Naive B cell (primary cell): ENCODE measurements at regions not wholly inside any gene's neighbourhood (a gene's known extent, or its start where the extent isn't known, plus 50 kb on each side); places are given as distances from the start of the nearest gene placed in this dataset.

ENCODE experiments used
- ATAC-seq, 2 donors: fragments of 150-1000 bp; cut with Tn5 transposase; 2 replicates each; pipeline ENCODE4 v1.10.0; 2021; ENCODE audit warnings: low read depth in 2 of 2, mild to moderate bottlenecking in 2 of 2, moderate library complexity in 2 of 2
- DNase-seq: peaks from one replicate; pipeline ENCODE4 v3.0.0; 2022
- H3K27ac Mint-ChIP-seq, 6 donors: one replicate each; pipeline ENCODE4 v1.8.0; 2020 to 2022; ENCODE audit warnings: mild to moderate bottlenecking in 6 of 6, mixed read lengths in 6 of 6, moderate library complexity in 5 of 6, inconsistent platforms in 2 of 6
- H3K27me3 Mint-ChIP-seq, 3 donors: one replicate each; pipeline ENCODE4 v1.8.0; 2021 to 2022; ENCODE audit warnings: mixed read lengths in 3 of 3, mild to moderate bottlenecking in 1 of 3
- H3K36me3 Mint-ChIP-seq, 2 donors: one replicate each; pipeline ENCODE4 v1.8.0; 2020 to 2022; ENCODE audit warnings: mixed read lengths in 2 of 2, inconsistent platforms in 1 of 2, mild to moderate bottlenecking in 1 of 2
- H3K4me1 Mint-ChIP-seq, 3 donors: one replicate each; pipeline ENCODE4 v1.8.0; 2020 to 2022; ENCODE audit warnings: mixed read lengths in 3 of 3, inconsistent platforms in 1 of 3, mild to moderate bottlenecking in 1 of 3, moderate library complexity in 1 of 3
- H3K4me3 Mint-ChIP-seq, 8 donors: one replicate each; pipeline ENCODE4 v1.8.0; 2020 to 2022; ENCODE audit warnings: mild to moderate bottlenecking in 8 of 8, mixed read lengths in 8 of 8, moderate library complexity in 8 of 8, inconsistent platforms in 2 of 8
- H3K9me3 Mint-ChIP-seq, 7 donors: one replicate each; pipeline ENCODE4 v1.8.0; 2020 to 2022; ENCODE audit warnings: mixed read lengths in 7 of 7, mild to moderate bottlenecking in 5 of 7, inconsistent platforms in 2 of 7, moderate library complexity in 1 of 7

- DNase-seq: no peak
- H3K4me1 Mint-ChIP-seq: peaks cover 19 to 46% (median 30%) of the 10 kb centered on the region in 3 donors
- no peaks in the 10 kb centered on the region for H3K27me3 Mint-ChIP-seq
- peak overlapping the region in 1 of 8 donors; percentile 21 for H3K4me3 Mint-ChIP-seq
- no peak for ATAC-seq
- H3K27ac Mint-ChIP-seq: peak overlapping the region in 4 of 6 donors; percentile 7 to 81 (median 25)
- peaks cover 0 to 3% of the 10 kb centered on the region in 2 donors for H3K36me3 Mint-ChIP-seq
- H3K9me3 Mint-ChIP-seq: peaks cover 0 to 4% (median 0%) of the 10 kb centered on the region in 7 donors
Measured at GRCh38 chr14:71371711-71372396, 464.6 kb downstream of the PCNX1 start.

- Mint-ChIP-seq H3K36me3 (peaks cover 0 to 3% of the 10 kb centered on the region in 2 donors), H3K4me1 (peaks cover 19 to 48% (median 30%) of the 10 kb centered on the region in 3 donors), H3K27ac (peak overlapping the region in 3 of 6 donors; percentile 15 to 63 (median 35)), H3K4me3 (no peak overlapping the region), H3K9me3 (peaks cover 0 to 5% (median 0%) of the 10 kb centered on the region in 7 donors), H3K27me3 (no peaks in the 10 kb centered on the region)
- ATAC-seq (no peak), DNase-seq (no peak)
Measured at GRCh38 chr14:71372411-71372838, 465.2 kb downstream of the PCNX1 start.

GRCh38 chr14:71373773-71374172 lies 466.5 kb downstream of the PCNX1 start:
- Mint-ChIP-seq H3K9me3 (peaks cover 0 to 10% (median 0%) of the 10 kb centered on the region in 7 donors), H3K4me3 (peak overlapping the region in 2 of 8 donors; percentile 15 to 61), H3K27ac (peak overlapping the region in 5 of 6 donors; percentile 68 to 89 (median 76)), H3K27me3 (no peaks in the 10 kb centered on the region), H3K4me1 (peaks cover 31 to 61% (median 43%) of the 10 kb centered on the region in 3 donors), H3K36me3 (peaks cover 0 to 8% of the 10 kb centered on the region in 2 donors)
- no peak for DNase-seq
- no peak for ATAC-seq

- peaks cover 36 to 70% (median 50%) of the 10 kb centered on the region in 3 donors for H3K4me1 Mint-ChIP-seq
- peaks cover 0 to 8% of the 10 kb centered on the region in 2 donors for H3K36me3 Mint-ChIP-seq
- H3K27ac Mint-ChIP-seq: peak overlapping the region in 3 of 6 donors; percentile 19 to 97 (median 47)
- ATAC-seq (no peak), DNase-seq (no peak)
- H3K27me3 Mint-ChIP-seq: no peaks in the 10 kb centered on the region
- H3K4me3 Mint-ChIP-seq: no peak overlapping the region
- peaks cover 0 to 10% (median 0%) of the 10 kb centered on the region in 7 donors for H3K9me3 Mint-ChIP-seq
Measured at GRCh38 chr14:71374989-71375388, 467.7 kb downstream of the PCNX1 start.

- Mint-ChIP-seq H3K27me3 (no peaks in the 10 kb centered on the region), H3K27ac (peak overlapping the region; percentile 67 to 99 (median 94)), H3K4me1 (peaks cover 41 to 79% (median 55%) of the 10 kb centered on the region in 3 donors), H3K4me3 (peak overlapping the region in 5 of 8 donors; percentile 59 to 82 (median 67)), H3K36me3 (peaks cover 0 to 5% of the 10 kb centered on the region in 2 donors), H3K9me3 (peaks cover 0 to 10% (median 0%) of the 10 kb centered on the region in 7 donors)
- ATAC-seq: no peak
- no peak for DNase-seq
Measured at GRCh38 chr14:71377099-71377498, 469.8 kb downstream of the PCNX1 start.

GRCh38 chr14:71380271-71380670 lies 473.0 kb downstream of the PCNX1 start:
- ATAC-seq (no peak), DNase-seq (no peak)
- Mint-ChIP-seq H3K27me3 (no peaks in the 10 kb centered on the region), H3K4me3 (no peak overlapping the region), H3K9me3 (peaks cover 0 to 10% (median 2%) of the 10 kb centered on the region in 7 donors), H3K36me3 (peaks cover 0 to 14% of the 10 kb centered on the region in 2 donors), H3K27ac (peak overlapping the region; percentile 2 to 97 (median 36)), H3K4me1 (peaks cover 57 to 86% (median 66%) of the 10 kb centered on the region in 3 donors)

GRCh38 chr14:71381814-71382213 lies 474.6 kb downstream of the PCNX1 start:
- Mint-ChIP-seq H3K4me3 (peak overlapping the region in 1 of 8 donors; percentile 29), H3K36me3 (peaks cover 0 to 21% of the 10 kb centered on the region in 2 donors), H3K9me3 (peaks cover 0 to 8% (median under 1%) of the 10 kb centered on the region in 7 donors), H3K27ac (peak overlapping the region; percentile 69 to 97 (median 87)), H3K27me3 (no peaks in the 10 kb centered on the region), H3K4me1 (peaks cover 69 to 91% (median 77%) of the 10 kb centered on the region in 3 donors)
- ATAC-seq: no peak
- DNase-seq: no peak

- DNase-seq: no peak
- H3K9me3 Mint-ChIP-seq: peaks cover 0 to 7% (median 0%) of the 10 kb centered on the region in 7 donors
- peaks cover 0 to 21% of the 10 kb centered on the region in 2 donors for H3K36me3 Mint-ChIP-seq
- H3K4me3 Mint-ChIP-seq: peak overlapping the region in 5 of 8 donors; percentile 2 to 86 (median 62)
- ATAC-seq: no peak
- no peaks in the 10 kb centered on the region for H3K27me3 Mint-ChIP-seq
- H3K4me1 Mint-ChIP-seq: peaks cover 69 to 93% (median 77%) of the 10 kb centered on the region in 3 donors
- peak overlapping the region; percentile 7 to 97 (median 86) for H3K27ac Mint-ChIP-seq
Measured at GRCh38 chr14:71382315-71382714, 475.1 kb downstream of the PCNX1 start.

GRCh38 chr14:71383510-71383909 lies 476.3 kb downstream of the PCNX1 start:
- no peak for ATAC-seq
- no peaks in the 10 kb centered on the region for H3K27me3 Mint-ChIP-seq
- no peak for DNase-seq
- H3K4me3 Mint-ChIP-seq: peak overlapping the region in 5 of 8 donors; percentile 56 to 86 (median 62)
- H3K9me3 Mint-ChIP-seq: peaks cover 0 to 2% (median 0%) of the 10 kb centered on the region in 7 donors
- peaks cover 59 to 93% (median 69%) of the 10 kb centered on the region in 3 donors for H3K4me1 Mint-ChIP-seq
- peak overlapping the region; percentile 41 to 98 (median 86) for H3K27ac Mint-ChIP-seq
- peaks cover 0 to 17% of the 10 kb centered on the region in 2 donors for H3K36me3 Mint-ChIP-seq

GRCh38 chr14:71384007-71384845 lies 477.0 kb downstream of the PCNX1 start:
- H3K9me3 Mint-ChIP-seq: peaks cover 0 to 2% (median 0%) of the 10 kb centered on the region in 7 donors
- peak overlapping the region; percentile 81 to 98 (median 88) for H3K27ac Mint-ChIP-seq
- ATAC-seq: no peak
- peaks cover 0 to 17% of the 10 kb centered on the region in 2 donors for H3K36me3 Mint-ChIP-seq
- no peaks in the 10 kb centered on the region for H3K27me3 Mint-ChIP-seq
- DNase-seq: no peak
- peaks cover 57 to 93% (median 69%) of the 10 kb centered on the region in 3 donors for H3K4me1 Mint-ChIP-seq
- H3K4me3 Mint-ChIP-seq: peak overlapping the region in 4 of 8 donors; percentile 59 to 65 (median 62)

GRCh38 chr14:71387753-71388152 lies 480.5 kb downstream of the PCNX1 start:
- Mint-ChIP-seq H3K4me1 (peaks cover 54 to 94% (median 75%) of the 10 kb centered on the region in 3 donors), H3K9me3 (peaks cover 0 to 5% (median 2%) of the 10 kb centered on the region in 7 donors), H3K4me3 (no peak overlapping the region), H3K27me3 (no peaks in the 10 kb centered on the region), H3K36me3 (peaks cover 0 to 20% of the 10 kb centered on the region in 2 donors), H3K27ac (peak overlapping the region in 1 of 6 donors; percentile 5)
- ATAC-seq: no peak
- DNase-seq: no peak

GRCh38 chr14:71388336-71388735 lies 481.1 kb downstream of the PCNX1 start:
- no peak for ATAC-seq
- Mint-ChIP-seq H3K9me3 (peaks cover 0 to 6% (median 2%) of the 10 kb centered on the region in 7 donors), H3K4me3 (peak overlapping the region in 1 of 8 donors; percentile 5), H3K4me1 (peaks cover 50 to 94% (median 71%) of the 10 kb centered on the region in 3 donors), H3K27ac (peak overlapping the region in 1 of 6 donors; percentile 53), H3K36me3 (peaks cover 0 to 20% of the 10 kb centered on the region in 2 donors), H3K27me3 (no peaks in the 10 kb centered on the region)
- no peak for DNase-seq

- H3K4me1 Mint-ChIP-seq: peaks cover 45 to 92% (median 67%) of the 10 kb centered on the region in 3 donors
- DNase-seq (no peak), ATAC-seq (no peak)
- peak overlapping the region; percentile 21 to 99 (median 53) for H3K27ac Mint-ChIP-seq
- H3K36me3 Mint-ChIP-seq: peaks cover 0 to 17% of the 10 kb centered on the region in 2 donors
- H3K4me3 Mint-ChIP-seq: peak overlapping the region in 3 of 8 donors; percentile 17 to 35 (median 26)
- H3K9me3 Mint-ChIP-seq: peaks cover 0 to 6% (median 2%) of the 10 kb centered on the region in 7 donors
- no peaks in the 10 kb centered on the region for H3K27me3 Mint-ChIP-seq
Measured at GRCh38 chr14:71388862-71389261, 481.6 kb downstream of the PCNX1 start.
